Mesenchymal stem cell (in vitro differentiated cells and primary cell): ENCODE measurements at regions not wholly inside any gene's neighbourhood (a gene's known extent, or its start where the extent isn't known, plus 50 kb on each side); places are given as distances from the start of the nearest gene placed in this dataset.

Source experiments
- DNase-seq: peaks from one replicate; pipeline ENCODE4 v3.0.0-alpha.2; 2013
- H2AFZ ChIP-seq: one replicate; pipeline ENCODE4 v1.6.1; 2013; ENCODE audit warnings: low read depth, mild to moderate bottlenecking, control low read depth, inconsistent platforms, low read length, moderate library complexity
- H2AK5ac ChIP-seq: 2 replicates; pipeline ENCODE4 v1.6.1; 2013; ENCODE audit warnings: low read length, moderate library complexity, mild to moderate bottlenecking, inconsistent platforms; ENCODE audit not compliant: severe bottlenecking
- H2BK120ac ChIP-seq: one replicate; pipeline ENCODE4 v1.6.1; 2013; ENCODE audit warnings: low read depth, mild to moderate bottlenecking, inconsistent platforms, low read length, moderate library complexity
- H2BK12ac ChIP-seq, 2 experiments: one replicate each; pipeline ENCODE4 v1.6.1; 2013; ENCODE audit warnings: inconsistent platforms in 2 of 2, low read length in 2 of 2, mild to moderate bottlenecking in 2 of 2, moderate library complexity in 2 of 2, control low read depth in 1 of 2
- H2BK15ac ChIP-seq: one replicate; pipeline ENCODE4 v1.6.1; 2013; ENCODE audit warnings: mild to moderate bottlenecking, low read depth, inconsistent platforms; ENCODE audit not compliant: poor library complexity, severe bottlenecking
- H2BK5ac ChIP-seq: 2 replicates; pipeline ENCODE4 v1.6.1; 2013; ENCODE audit warnings: low read depth, mild to moderate bottlenecking, low read length, control low read depth, inconsistent platforms; ENCODE audit not compliant: poor library complexity, severe bottlenecking
- H3K14ac ChIP-seq, 2 experiments: one replicate each; pipeline ENCODE4 v1.6.1; 2013; ENCODE audit warnings: inconsistent platforms in 2 of 2, low read length in 2 of 2, control low read depth in 1 of 2, mild to moderate bottlenecking in 1 of 2, moderate library complexity in 1 of 2
- H3K18ac ChIP-seq, 2 experiments: one replicate each; pipeline ENCODE4 v1.6.1; 2013; ENCODE audit warnings: inconsistent platforms in 2 of 2, low read length in 2 of 2, control low read depth in 1 of 2, low read depth in 1 of 2, mild to moderate bottlenecking in 1 of 2
- H3K23ac ChIP-seq, 2 experiments: one replicate each; pipeline ENCODE4 v1.6.1; 2013; ENCODE audit warnings: inconsistent platforms in 2 of 2, low read length in 2 of 2, mild to moderate bottlenecking in 2 of 2, moderate library complexity in 2 of 2, control low read depth in 1 of 2
- H3K27ac ChIP-seq: 2 replicates; pipeline ENCODE4 v1.5.1; 2013; ENCODE audit warnings: mild to moderate bottlenecking, moderate library complexity, low read length, control low read depth, inconsistent platforms; ENCODE audit not compliant: poor library complexity, severe bottlenecking
- H3K27me3 ChIP-seq, 2 experiments: 2 replicates each; pipeline versions ENCODE4 v1.6.1 to v1.7.0; 2013; ENCODE audit warnings: low read length in 2 of 2, mild to moderate bottlenecking in 2 of 2, moderate library complexity in 2 of 2, control low read depth in 1 of 2, inconsistent platforms in 1 of 2; ENCODE audit not compliant: control insufficient read depth in 1 of 2, insufficient read depth in 1 of 2
- H3K36me3 ChIP-seq, 2 experiments: 2 replicates each; pipeline versions ENCODE4 v1.6.1 to v1.7.0; 2013; ENCODE audit warnings: low read length in 2 of 2, control low read depth in 1 of 2, inconsistent platforms in 1 of 2, low read depth in 1 of 2, mild to moderate bottlenecking in 1 of 2; ENCODE audit not compliant: insufficient read depth in 2 of 2, control insufficient read depth in 1 of 2
- H3K4ac ChIP-seq, 2 experiments: one replicate each; pipeline ENCODE4 v1.6.1; 2013; ENCODE audit warnings: inconsistent platforms in 2 of 2, low read length in 2 of 2, mild to moderate bottlenecking in 2 of 2, moderate library complexity in 2 of 2, control low read depth in 1 of 2, low read depth in 1 of 2
- H3K4me1 ChIP-seq: 2 replicates; pipeline ENCODE4 v1.6.1; 2013; ENCODE audit warnings: low read depth, low read length, control low read depth; ENCODE audit not compliant: control insufficient read depth, insufficient read depth
- H3K4me2 ChIP-seq: 2 replicates; pipeline ENCODE4 v1.6.1; 2013; ENCODE audit warnings: low read length, mild to moderate bottlenecking, inconsistent platforms; ENCODE audit not compliant: poor library complexity, severe bottlenecking
- H3K4me3 ChIP-seq, 2 experiments: 2 replicates each; pipeline versions ENCODE4 v1.5.1 to v1.7.0; 2013; ENCODE audit warnings: low read length in 2 of 2, mild to moderate bottlenecking in 2 of 2, control low read depth in 1 of 2, low read depth in 1 of 2; ENCODE audit not compliant: insufficient read depth in 1 of 2
- H3K79me1 ChIP-seq: replicated peaks from 2 replicates; pipeline ENCODE4 v1.6.1; 2013; ENCODE audit warnings: mild to moderate bottlenecking, control low read depth, low read length, inconsistent platforms; ENCODE audit not compliant: poor library complexity, severe bottlenecking
- H3K9ac ChIP-seq: 2 replicates; pipeline ENCODE4 v1.7.0; 2013; ENCODE audit warnings: mild to moderate bottlenecking, low read length, moderate library complexity
- H3K9me3 ChIP-seq: 2 replicates; pipeline ENCODE4 v1.7.0; 2013; ENCODE audit warnings: mild to moderate bottlenecking, low read length; ENCODE audit not compliant: control insufficient read depth
- H4K8ac ChIP-seq: one replicate; pipeline ENCODE4 v1.6.1; 2013; ENCODE audit warnings: inconsistent platforms, mild to moderate bottlenecking, low read length, moderate library complexity
- H4K91ac ChIP-seq: one replicate; pipeline ENCODE4 v1.6.1; 2013; ENCODE audit warnings: mild to moderate bottlenecking, low read length, inconsistent platforms
- WGBS: methylation state at CpG from one replicate; pipeline ENCODE4 v1.1.7; 2013; ENCODE audit warnings: mixed read lengths; 5-methylcytosine and 5-hydroxymethylcytosine counted together

- no peak overlapping the region for H4K91ac ChIP-seq
- H3K4me1 ChIP-seq = no peaks in the 10 kb centered on the region
- H2AFZ ChIP-seq = no peak overlapping the region
- no peak overlapping the region for H2BK120ac ChIP-seq
- no peak overlapping the region for H2BK12ac ChIP-seq
- no peak overlapping the region for H3K18ac ChIP-seq
- no peaks in the 10 kb centered on the region for H3K36me3 ChIP-seq
- H2BK5ac ChIP-seq = no peak overlapping the region
- WGBS = 80% methylated on average over 1 of the region's 2 CpGs
- H3K4me3 ChIP-seq = no peak overlapping the region
- peaks cover 4% of the 10 kb centered on the region for H3K9me3 ChIP-seq
- no peaks in the 10 kb centered on the region for H3K79me1 ChIP-seq
- H3K9ac ChIP-seq = no peak overlapping the region
- no peak overlapping the region for H2BK15ac ChIP-seq
- H3K27me3 ChIP-seq = no peaks in the 10 kb centered on the region
- no peak for DNase-seq
- H3K23ac ChIP-seq = no peak overlapping the region
- no peak overlapping the region for H3K14ac ChIP-seq
- no peak overlapping the region for H2AK5ac ChIP-seq
- no peak overlapping the region for H3K4me2 ChIP-seq
- no peak overlapping the region for H3K4ac ChIP-seq
- H4K8ac ChIP-seq = no peak overlapping the region
- no peak overlapping the region for H3K27ac ChIP-seq
Measured at GRCh38 chr7:42746214-42746613, 165.7 kb downstream of the C7orf25 start.

GRCh38 chr7:42745357-42746059 lies 166.4 kb downstream of the C7orf25 start:
- peak overlapping the region; percentile 44 for H2BK5ac ChIP-seq
- H2AFZ ChIP-seq = no peak overlapping the region
- DNase-seq = peak; percentile 23
- no peak overlapping the region for H3K18ac ChIP-seq
- no peaks in the 10 kb centered on the region for H3K79me1 ChIP-seq
- H3K4me2 ChIP-seq = no peak overlapping the region
- H3K4me3 ChIP-seq = no peak overlapping the region
- no peaks in the 10 kb centered on the region for H3K27me3 ChIP-seq
- H3K9me3 ChIP-seq = peaks cover 4% of the 10 kb centered on the region
- H3K9ac ChIP-seq = no peak overlapping the region
- no peak overlapping the region for H3K4ac ChIP-seq
- H2AK5ac ChIP-seq = no peak overlapping the region
- no peak overlapping the region for H2BK15ac ChIP-seq
- H3K27ac ChIP-seq = no peak overlapping the region
- H4K91ac ChIP-seq = no peak overlapping the region
- no peak overlapping the region for H4K8ac ChIP-seq
- H2BK120ac ChIP-seq = no peak overlapping the region
- H3K23ac ChIP-seq = no peak overlapping the region
- WGBS = 37% methylated on average over 3 of the region's 3 CpGs
- no peaks in the 10 kb centered on the region for H3K36me3 ChIP-seq
- no peak overlapping the region for H3K14ac ChIP-seq
- no peaks in the 10 kb centered on the region for H3K4me1 ChIP-seq
- no peak overlapping the region for H2BK12ac ChIP-seq

- 100% methylated on average over 3 of the region's 3 CpGs for WGBS
- Histone ChIP-seq H3K23ac (no peak overlapping the region), H3K4ac (no peak overlapping the region), H3K4me1 (no peaks in the 10 kb centered on the region), H3K79me1 (no peaks in the 10 kb centered on the region), H3K9ac (no peak overlapping the region), H2BK12ac (no peak overlapping the region), H3K4me2 (no peak overlapping the region), H2BK5ac (no peak overlapping the region), H4K91ac (no peak overlapping the region), H3K14ac (no peak overlapping the region), H2BK15ac (no peak overlapping the region), H2BK120ac (no peak overlapping the region), H3K18ac (no peak overlapping the region), H3K4me3 (no peak overlapping the region), H3K36me3 (no peaks in the 10 kb centered on the region), H3K27ac (no peak overlapping the region), H2AK5ac (no peak overlapping the region), H3K27me3 (peaks cover 0 to 3% of the 10 kb centered on the region in 2 experiments), H4K8ac (no peak overlapping the region), H3K9me3 (peaks cover 4% of the 10 kb centered on the region), H2AFZ (no peak overlapping the region)
- DNase-seq = no peak
Measured at GRCh38 chr7:42744746-42745145, 167.1 kb downstream of the C7orf25 start.

- Histone ChIP-seq H3K79me1 (no peaks in the 10 kb centered on the region), H2BK12ac (no peak overlapping the region), H3K4me2 (no peak overlapping the region), H3K9me3 (no peaks in the 10 kb centered on the region), H3K14ac (no peak overlapping the region), H3K27ac (no peak overlapping the region), H2BK120ac (no peak overlapping the region), H3K23ac (no peak overlapping the region), H3K27me3 (peaks cover 3% of the 10 kb centered on the region in 2 experiments), H4K8ac (no peak overlapping the region), H3K4me3 (no peak overlapping the region), H2BK15ac (no peak overlapping the region), H3K4me1 (no peaks in the 10 kb centered on the region), H2BK5ac (no peak overlapping the region), H2AK5ac (no peak overlapping the region), H3K4ac (no peak overlapping the region), H2AFZ (no peak overlapping the region), H3K18ac (no peak overlapping the region), H4K91ac (no peak overlapping the region), H3K36me3 (no peaks in the 10 kb centered on the region), H3K9ac (no peak overlapping the region)
- no peak for DNase-seq
- 60% methylated on average over 1 of the region's 2 CpGs for WGBS
Measured at GRCh38 chr7:42743077-42743858, 168.6 kb downstream of the C7orf25 start.
